ENCODE measurements at regions not wholly inside any gene's neighbourhood (a gene's known extent, or its start where the extent isn't known, plus 50 kb on each side); places are given as distances from the start of the nearest gene placed in this dataset.

DNA sequence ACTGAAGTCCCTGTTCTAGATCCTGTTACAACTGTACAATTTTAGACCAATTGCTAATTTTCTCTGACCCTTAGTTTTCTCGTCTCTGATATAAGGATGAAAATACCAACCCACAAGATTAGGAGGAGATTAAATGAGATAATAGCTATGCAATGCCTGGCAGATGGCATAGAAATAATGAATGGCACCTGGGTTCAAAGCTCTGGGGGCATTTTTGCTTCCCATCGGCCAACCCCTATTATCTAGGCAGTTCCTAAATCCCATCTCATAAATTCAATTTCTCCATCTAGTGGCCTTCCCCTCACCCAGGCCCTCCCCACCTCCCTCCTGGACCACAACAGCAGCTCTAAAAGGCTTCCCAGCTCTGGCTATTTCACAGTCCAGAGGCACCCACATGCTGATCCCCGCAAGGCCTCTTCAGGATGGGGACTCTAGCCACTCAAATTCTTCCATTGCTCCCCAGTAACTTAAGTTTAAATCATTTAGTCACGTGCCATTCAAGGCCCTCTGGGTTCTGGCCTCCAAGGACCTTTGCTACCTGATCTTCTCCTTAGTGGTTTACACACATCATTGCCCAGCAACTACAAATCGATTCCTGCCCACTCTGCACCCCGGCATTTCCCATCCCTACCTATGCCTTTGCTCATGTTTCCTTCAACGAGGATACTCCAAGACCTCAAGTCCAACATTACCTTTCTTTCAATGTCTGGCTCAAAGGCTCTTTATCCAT lies 202.4 kb upstream of the KLF14 start:
- intact Hi-C loops (cut with micrococcal nuclease) = no loop called here
- Histone ChIP-seq H3K27me3 (replicated peaks in 1 of 4; ENCODE audit: control extremely low read depth in 1 of 4, control insufficient read depth in 3 of 4, insufficient read depth in 4 of 4, low read length in 3 of 4) (no peaks in the 10 kb centered on the region), H2AFZ (ENCODE audit: insufficient read depth, low read depth, low read length, poor library complexity, severe bottlenecking) (no peak overlapping the region), H3K4me3 (ENCODE audit: control extremely low read depth in 1 of 5, extremely low read depth in 1 of 5, insufficient read depth in 1 of 5, low read depth in 2 of 5, low read length in 4 of 5) (no peak overlapping the region), H3K4me1 (ENCODE audit: control insufficient read depth in 2 of 2, insufficient read depth in 2 of 2, low read length in 2 of 2) (peaks cover 2 to 7% of the 10 kb centered on the region in 2 donors), H3K27ac (ENCODE audit: low read length in 2 of 2) (no peak overlapping the region), H3K4me2 (replicated peaks; ENCODE audit: low read depth, low read length, poor library complexity, severe bottlenecking) (no peak overlapping the region), H3K36me3 (replicated peaks in 1 of 2; ENCODE audit: control extremely low read depth in 1 of 2, control insufficient read depth in 1 of 2, extremely low read depth in 1 of 2, insufficient read depth in 2 of 2, low read length in 1 of 2) (peaks cover 7 to 29% of the 10 kb centered on the region in 2 experiments), H3K79me2 (ENCODE audit: control insufficient read depth, insufficient read depth, low read length) (peaks cover 99% of the 10 kb centered on the region), H3K9ac (ENCODE audit: low read length) (no peak overlapping the region), H3K9me3 (ENCODE audit: control extremely low read depth in 1 of 3, control insufficient read depth in 2 of 3, insufficient read depth in 1 of 3, low read length in 2 of 3) (no peaks in the 10 kb centered on the region), H4K20me1 (ENCODE audit: control insufficient read depth, insufficient read depth, low read length, poor library complexity, severe bottlenecking) (peaks cover 41% of the 10 kb centered on the region)
- CTCF ChIA-PET = interaction anchor here (0.7 to 2.8 kb wide), 6 partner anchors 23 to 107 kb away, joined by 3 to 12 read pairs (median 4); no protein-coding TSS in a partner anchor
- Mint-ChIP-seq H3K27ac (peak overlapping the region; percentile 53), H3K27me3 (no peaks in the 10 kb centered on the region), H3K9me3 (ENCODE audit: insufficient read depth) (no peaks in the 10 kb centered on the region), H3K4me1 (peaks cover 61% of the 10 kb centered on the region), H3K4me3 (no peak overlapping the region)
- POLR2A ChIA-PET = no interaction called here
- WGBS (ENCODE audit: insufficient coverage) = 91% methylated on average over 6 of the region's 7 CpGs
- no peak for ATAC-seq (ENCODE audit: low read depth)
- DNase-seq = no peak
- TF ChIP-seq, protein P1, sequence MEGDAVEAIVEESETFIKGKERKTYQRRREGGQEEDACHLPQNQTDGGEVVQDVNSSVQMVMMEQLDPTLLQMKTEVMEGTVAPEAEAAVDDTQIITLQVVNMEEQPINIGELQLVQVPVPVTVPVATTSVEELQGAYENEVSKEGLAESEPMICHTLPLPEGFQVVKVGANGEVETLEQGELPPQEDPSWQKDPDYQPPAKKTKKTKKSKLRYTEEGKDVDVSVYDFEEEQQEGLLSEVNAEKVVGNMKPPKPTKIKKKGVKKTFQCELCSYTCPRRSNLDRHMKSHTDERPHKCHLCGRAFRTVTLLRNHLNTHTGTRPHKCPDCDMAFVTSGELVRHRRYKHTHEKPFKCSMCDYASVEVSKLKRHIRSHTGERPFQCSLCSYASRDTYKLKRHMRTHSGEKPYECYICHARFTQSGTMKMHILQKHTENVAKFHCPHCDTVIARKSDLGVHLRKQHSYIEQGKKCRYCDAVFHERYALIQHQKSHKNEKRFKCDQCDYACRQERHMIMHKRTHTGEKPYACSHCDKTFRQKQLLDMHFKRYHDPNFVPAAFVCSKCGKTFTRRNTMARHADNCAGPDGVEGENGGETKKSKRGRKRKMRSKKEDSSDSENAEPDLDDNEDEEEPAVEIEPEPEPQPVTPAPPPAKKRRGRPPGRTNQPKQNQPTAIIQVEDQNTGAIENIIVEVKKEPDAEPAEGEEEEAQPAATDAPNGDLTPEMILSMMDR (IDR thresholded peaks at IDR 0.05) = no peak
- no peak for TF ChIP-seq EZH2 (IDR thresholded peaks at IDR 0.05; ENCODE audit: borderline replicate concordance, insufficient read depth, low read depth, low read length, poor library complexity, severe bottlenecking)

DNA sequence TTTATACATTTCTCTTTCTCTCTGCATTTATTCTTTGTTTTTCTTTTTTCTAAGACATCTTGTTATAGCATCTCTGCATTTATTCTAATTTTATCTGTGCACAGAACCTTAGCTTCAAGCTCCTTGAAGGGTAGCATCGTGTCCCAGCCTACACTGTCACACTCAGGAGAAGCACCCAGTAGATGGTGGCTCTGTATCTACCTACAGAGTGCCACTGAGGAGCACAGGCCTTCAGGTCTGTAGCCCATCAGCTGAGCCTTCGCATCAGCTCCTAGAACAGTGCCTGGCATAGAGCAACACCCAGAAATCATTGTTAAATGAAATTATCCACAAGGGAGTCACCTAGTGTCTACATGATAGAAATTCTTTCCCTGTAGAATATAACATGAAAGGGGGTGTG lies 203.0 kb upstream of the KLF14 start:
- Mint-ChIP-seq H3K4me1 (peaks cover 64% of the 10 kb centered on the region), H3K9me3 (ENCODE audit: insufficient read depth) (no peaks in the 10 kb centered on the region), H3K27me3 (no peaks in the 10 kb centered on the region), H3K4me3 (no peak overlapping the region), H3K27ac (peak overlapping the region; percentile 53)
- Histone ChIP-seq H3K27ac (ENCODE audit: low read length in 2 of 2) (no peak overlapping the region), H3K9me3 (ENCODE audit: control extremely low read depth in 1 of 3, control insufficient read depth in 2 of 3, insufficient read depth in 1 of 3, low read length in 2 of 3) (no peaks in the 10 kb centered on the region), H4K20me1 (ENCODE audit: control insufficient read depth, insufficient read depth, low read length, poor library complexity, severe bottlenecking) (peaks cover 37% of the 10 kb centered on the region), H3K4me3 (ENCODE audit: control extremely low read depth in 1 of 5, extremely low read depth in 1 of 5, insufficient read depth in 1 of 5, low read depth in 2 of 5, low read length in 4 of 5) (no peak overlapping the region), H3K36me3 (replicated peaks in 1 of 2; ENCODE audit: control extremely low read depth in 1 of 2, control insufficient read depth in 1 of 2, extremely low read depth in 1 of 2, insufficient read depth in 2 of 2, low read length in 1 of 2) (peaks cover 7 to 33% of the 10 kb centered on the region in 2 experiments), H3K79me2 (ENCODE audit: control insufficient read depth, insufficient read depth, low read length) (peaks cover 99% of the 10 kb centered on the region), H3K27me3 (replicated peaks in 1 of 4; ENCODE audit: control extremely low read depth in 1 of 4, control insufficient read depth in 3 of 4, insufficient read depth in 4 of 4, low read length in 3 of 4) (no peaks in the 10 kb centered on the region), H3K4me2 (replicated peaks; ENCODE audit: low read depth, low read length, poor library complexity, severe bottlenecking) (no peak overlapping the region), H3K4me1 (ENCODE audit: control insufficient read depth in 2 of 2, insufficient read depth in 2 of 2, low read length in 2 of 2) (peaks cover 0 to 7% of the 10 kb centered on the region in 2 donors), H2AFZ (ENCODE audit: insufficient read depth, low read depth, low read length, poor library complexity, severe bottlenecking) (no peak overlapping the region), H3K9ac (ENCODE audit: low read length) (no peak overlapping the region)
- intact Hi-C loops (cut with micrococcal nuclease) = no loop called here
- TF ChIP-seq EZH2 (IDR thresholded peaks at IDR 0.05; ENCODE audit: borderline replicate concordance, insufficient read depth, low read depth, low read length, poor library complexity, severe bottlenecking) = no peak
- TF ChIP-seq, protein P1 (IDR thresholded peaks at IDR 0.05) = no peak
- ChIA-PET POLR2A (no interaction called here), CTCF (interaction anchor here (0.9 to 2.8 kb wide), 3 partner anchors 23 to 45 kb away, joined by 3 to 12 read pairs (median 7); no protein-coding TSS in a partner anchor)
- WGBS (ENCODE audit: insufficient coverage) = 77% methylated on average over 1 of the region's 2 CpGs
- no peak for DNase-seq
- ATAC-seq (ENCODE audit: low read depth) = no peak

All from B cell (primary cell).